Ascending aorta (tissue), 2 donors: ENCODE measurements at regions not wholly inside any gene's neighbourhood (a gene's known extent, or its start where the extent isn't known, plus 50 kb on each side); places are given as distances from the start of the nearest gene placed in this dataset.

ENCODE experiments used
- DNase-seq, 2 donors: peaks; one replicate each; pipeline ENCODE4 v3.0.0-alpha.2; 2019; ENCODE audit warnings: low spot score in 2 of 2
- H3K27ac ChIP-seq, 2 donors: fragments of 200-600 bp; sonication (generic); one replicate each; pipeline ENCODE4 v1.5.1; 2016 to 2017; ENCODE audit warnings: mild to moderate bottlenecking in 1 of 2
- H3K27me3 ChIP-seq: fragments of 200-600 bp; sonication (generic); one replicate; pipeline ENCODE4 v1.5.1; 2017
- H3K36me3 ChIP-seq, 2 donors: fragments of 200-600 bp; sonication (generic); one replicate each; pipeline ENCODE4 v1.5.1; 2016
- H3K4me1 ChIP-seq, 2 donors: fragments of 200-600 bp; sonication (generic); one replicate each; pipeline ENCODE4 v1.5.1; 2016 to 2017; ENCODE audit warnings: mild to moderate bottlenecking in 1 of 2
- H3K4me3 ChIP-seq, 2 donors: fragments of 200-600 bp; sonication (generic); one replicate each; pipeline ENCODE4 v1.5.1; 2016 to 2017; ENCODE audit warnings: mild to moderate bottlenecking in 1 of 2
- H3K9me3 ChIP-seq, 2 donors: fragments of 200-600 bp; sonication (generic); one replicate each; pipeline ENCODE4 v1.5.1; 2016
- CTCF ChIP-seq, 3 experiments: fragments of 200-600 bp in 2 of 3; fragments of 450-650 bp in 1 of 3; sonication (generic) in 2 of 3; IDR thresholded peaks; one replicate each; pipeline ENCODE4 v1.5.1; 2016 to 2019; ENCODE audit warnings: antibody characterized with exemption in 3 of 3, mild to moderate bottlenecking in 1 of 3, moderate library complexity in 1 of 3
- intact Hi-C: fragments of 100-400 bp; cut with DNase I; formaldehyde crosslinking; loops from one replicate; pipeline ENCODE4 v1.15.1; 2023

GRCh38 chr2:126568734-126569133, 87.2 kb upstream of the GYPC start:
- H3K36me3 ChIP-seq: no peaks in the 10 kb centered on the region

GRCh38 chr2:126571403-126571802, 84.6 kb upstream of the GYPC start:
- intact Hi-C loops: no loop called here
- TF ChIP-seq CTCF (IDR thresholded peaks at IDR 0.05): no peak
- no peaks in the 10 kb centered on the region for H3K9me3 ChIP-seq
- no peaks in the 10 kb centered on the region for H3K36me3 ChIP-seq
- no peak for DNase-seq
- H3K27ac ChIP-seq: no peak overlapping the region
- no peak overlapping the region for H3K4me3 ChIP-seq
- no peaks in the 10 kb centered on the region for H3K27me3 ChIP-seq
- no peaks in the 10 kb centered on the region for H3K4me1 ChIP-seq

More at GRCh38 chr2:126568734-126569133, 87.2 kb upstream of the GYPC start:
- Histone ChIP-seq H3K4me3 (no peak overlapping the region), H3K27me3 (no peaks in the 10 kb centered on the region), H3K9me3 (no peaks in the 10 kb centered on the region), H3K27ac (no peak overlapping the region), H3K4me1 (no peaks in the 10 kb centered on the region)
- intact Hi-C loops: no loop called here
- DNase-seq: no peak
- TF ChIP-seq CTCF (IDR thresholded peaks at IDR 0.05): no peak

DNA sequence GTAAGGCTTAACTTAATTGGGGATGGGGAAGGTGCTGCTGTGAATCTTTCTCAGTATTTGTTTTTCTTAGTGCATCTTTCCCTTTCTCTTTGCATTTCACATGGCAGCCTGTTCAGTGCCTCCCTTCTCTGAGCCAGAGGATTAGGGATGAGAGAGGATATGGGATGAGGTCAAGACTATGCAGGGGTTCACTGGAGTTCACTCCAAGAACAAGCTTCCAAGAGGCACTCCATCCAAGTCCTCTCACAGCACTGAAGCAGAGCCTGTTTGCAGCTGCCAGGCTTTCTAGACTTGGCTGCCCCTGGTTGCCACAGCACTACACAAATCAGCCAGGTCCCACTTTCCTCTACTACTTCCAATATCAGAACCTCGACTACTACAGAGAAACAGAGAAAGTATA, 80.3 kb upstream of the GYPC start:
- no peak for TF ChIP-seq CTCF (IDR thresholded peaks at IDR 0.05)
- Histone ChIP-seq H3K4me1 (no peaks in the 10 kb centered on the region), H3K27me3 (no peaks in the 10 kb centered on the region), H3K9me3 (no peaks in the 10 kb centered on the region), H3K4me3 (no peak overlapping the region), H3K36me3 (no peaks in the 10 kb centered on the region), H3K27ac (no peak overlapping the region)
- intact Hi-C loops: no loop called here
- DNase-seq: no peak

DNA sequence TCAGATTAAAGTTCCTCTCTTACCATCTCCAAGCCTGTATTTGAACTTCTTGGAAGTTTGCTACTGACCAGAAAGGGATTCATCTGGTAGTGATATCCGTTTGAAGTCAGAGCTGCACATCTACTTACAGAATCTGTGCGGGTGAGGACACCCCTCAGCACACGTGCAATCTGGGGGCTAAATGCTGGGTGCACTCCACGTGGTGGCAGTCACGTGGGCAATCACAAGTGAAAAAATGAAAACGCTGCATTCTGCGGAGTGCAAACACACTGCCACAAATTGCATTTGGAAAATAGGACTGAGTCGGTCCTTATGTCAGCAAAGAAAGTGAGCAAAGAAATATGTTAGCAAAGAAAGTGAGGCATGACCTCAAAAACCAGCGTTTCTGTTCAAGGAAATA, 76.1 kb upstream of the GYPC start:
- H3K9me3 ChIP-seq: no peaks in the 10 kb centered on the region
- intact Hi-C loops: no loop called here
- no peak for TF ChIP-seq CTCF (IDR thresholded peaks at IDR 0.05)

GRCh38 chr2:126586317-126586716, 69.6 kb upstream of the GYPC start:
- no peaks in the 10 kb centered on the region for H3K4me1 ChIP-seq
- no peak overlapping the region for H3K27ac ChIP-seq
- TF ChIP-seq CTCF (IDR thresholded peaks at IDR 0.05): no peak
- no peak overlapping the region for H3K4me3 ChIP-seq
- H3K27me3 ChIP-seq: no peaks in the 10 kb centered on the region
- no peaks in the 10 kb centered on the region for H3K9me3 ChIP-seq
- H3K36me3 ChIP-seq: no peaks in the 10 kb centered on the region
- intact Hi-C loops: no loop called here
- no peak for DNase-seq

More for the DNA sequence above, 76.1 kb upstream of the GYPC start:
- no peak overlapping the region for H3K4me3 ChIP-seq
- no peaks in the 10 kb centered on the region for H3K4me1 ChIP-seq
- no peak for DNase-seq
- no peak overlapping the region for H3K27ac ChIP-seq
- no peaks in the 10 kb centered on the region for H3K36me3 ChIP-seq
- no peaks in the 10 kb centered on the region for H3K27me3 ChIP-seq

DNA sequence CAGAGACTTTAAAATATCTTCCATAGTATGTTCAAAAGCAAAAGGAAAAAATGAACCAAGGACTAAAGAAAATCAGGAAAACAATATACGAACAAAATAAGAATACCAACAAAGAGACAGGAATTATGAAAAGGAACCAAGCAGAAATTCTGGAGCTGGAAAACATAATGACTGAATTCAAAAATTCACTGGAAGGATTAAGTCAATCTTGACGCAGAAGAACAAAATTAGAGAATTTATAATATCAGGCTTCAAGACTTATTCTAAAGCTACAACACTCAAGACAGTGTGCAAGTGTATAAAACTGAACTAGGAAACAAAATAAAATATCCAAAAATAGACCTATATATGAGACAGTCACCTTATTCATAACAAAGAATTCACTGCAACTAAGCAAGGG, 56.9 kb upstream of the GYPC start:
- TF ChIP-seq CTCF (IDR thresholded peaks at IDR 0.05): no peak
- H3K36me3 ChIP-seq: no peaks in the 10 kb centered on the region
- peaks cover 0 to 5% of the 10 kb centered on the region in 2 donors for H3K4me1 ChIP-seq
- no peak for DNase-seq
- H3K9me3 ChIP-seq: peaks cover 0 to 10% of the 10 kb centered on the region in 2 donors
- no peak overlapping the region for H3K4me3 ChIP-seq
- intact Hi-C loops: no loop called here
- no peak overlapping the region for H3K27ac ChIP-seq
- no peaks in the 10 kb centered on the region for H3K27me3 ChIP-seq
